IMR-90 (cell line): ENCODE measurements at regions not wholly inside any gene's neighbourhood (a gene's known extent, or its start where the extent isn't known, plus 50 kb on each side); places are given as distances from the start of the nearest gene placed in this dataset.

Experiments
- ATAC-seq: fragments of 200-7000 bp; cut with Tn5 transposase; 2 replicates; pipeline ENCODE4 v1.9.1; 2020; ENCODE audit warnings: low read depth, mild to moderate bottlenecking, moderate library complexity
- BruUV-seq: library from RNA; stranded (reverse); fragments of 400-500 nt; replicated peaks from 2 replicates; lab custom pipeline; 2021; lab: Mats Ljungman, UMichigan
- CTCF ChIA-PET: fragments of 300-600 bp; formaldehyde crosslinking; extraction: SDS; loops from one replicate; lab custom pipeline; 2021; ENCODE audit warnings: antibody characterized with exemption; lab: Yijun Ruan, JAX
- POLR2A ChIA-PET: fragments of 300-600 bp; sonication (Branson Sonifier 250); formaldehyde crosslinking; loops from one replicate; lab custom pipeline; 2022; ENCODE audit warnings: antibody characterized with exemption; ENCODE audit not compliant: unreplicated experiment; lab: Charles Lee
- DNase-seq: peaks from one replicate; pipeline ENCODE4 v3.0.0; 2013
- H2AFZ ChIP-seq: replicated peaks from 2 replicates; pipeline ENCODE3; 2013; ENCODE audit warnings: low read length, mild to moderate bottlenecking; ENCODE audit not compliant: poor library complexity
- H2AK5ac ChIP-seq: 2 replicates; pipeline ENCODE4 v1.6.1; 2013; ENCODE audit warnings: low read depth, low read length, inconsistent platforms
- H2AK9ac ChIP-seq: replicated peaks from 2 replicates; pipeline ENCODE3; 2013; ENCODE audit warnings: mild to moderate bottlenecking, low read depth, low read length, moderate library complexity; ENCODE audit not compliant: poor library complexity
- H2BK120ac ChIP-seq: 2 replicates; pipeline ENCODE4 v1.6.1; 2013; ENCODE audit warnings: low read depth, low read length, inconsistent platforms
- H2BK15ac ChIP-seq: 3 replicates; pipeline ENCODE4 v1.6.1; 2013; ENCODE audit warnings: low read depth, low read length, inconsistent platforms
- H2BK20ac ChIP-seq: 2 replicates; pipeline ENCODE4 v1.6.1; 2013; ENCODE audit warnings: low read depth, mild to moderate bottlenecking, inconsistent platforms, low read length, moderate library complexity
- H2BK5ac ChIP-seq: 2 replicates; pipeline ENCODE4 v1.6.1; 2013; ENCODE audit warnings: mild to moderate bottlenecking, low read depth, low read length, inconsistent platforms; ENCODE audit not compliant: poor library complexity, severe bottlenecking
- H3K14ac ChIP-seq: replicated peaks from 2 replicates; pipeline ENCODE4 v1.6.1; 2013; ENCODE audit warnings: low read depth, low read length, inconsistent platforms
- H3K18ac ChIP-seq: 2 replicates; pipeline ENCODE4 v1.6.1; 2013; ENCODE audit warnings: low read depth, low read length, control low read depth
- H3K23ac ChIP-seq: 2 replicates; pipeline ENCODE4 v1.6.1; 2013; ENCODE audit warnings: low read depth, low read length, inconsistent platforms
- H3K27ac ChIP-seq: 2 replicates; pipeline ENCODE4 v1.5.1; 2013; ENCODE audit warnings: mild to moderate bottlenecking, control low read depth, low read length; ENCODE audit not compliant: insufficient read depth
- H3K27me3 ChIP-seq: 2 replicates; pipeline ENCODE4 v1.6.1; 2013; ENCODE audit warnings: low read length; ENCODE audit not compliant: control insufficient read depth, insufficient read depth
- H3K36me3 ChIP-seq: 2 replicates; pipeline ENCODE4 v1.6.1; 2013; ENCODE audit warnings: low read length, mixed read lengths; ENCODE audit not compliant: control insufficient read depth, insufficient read depth
- H3K4ac ChIP-seq: 2 replicates; pipeline ENCODE4 v1.6.1; 2013; ENCODE audit warnings: low read depth, low read length, inconsistent platforms
- H3K4me1 ChIP-seq: 2 replicates; pipeline ENCODE4 v1.6.1; 2013; ENCODE audit warnings: low read length, mixed read lengths; ENCODE audit not compliant: control insufficient read depth, insufficient read depth
- H3K4me2 ChIP-seq: 2 replicates; pipeline ENCODE4 v1.6.1; 2013; ENCODE audit warnings: low read depth, mild to moderate bottlenecking, control low read depth, low read length, moderate library complexity
- H3K4me3 ChIP-seq: 2 replicates; pipeline ENCODE4 v1.5.1; 2013; ENCODE audit warnings: low read depth, mild to moderate bottlenecking, control low read depth, low read length, moderate library complexity; ENCODE audit not compliant: insufficient read depth
- H3K56ac ChIP-seq: 2 replicates; pipeline ENCODE4 v1.6.1; 2013; ENCODE audit warnings: low read length, inconsistent platforms; ENCODE audit not compliant: insufficient read depth; ENCODE audit errors: extremely low read depth
- H3K79me1 ChIP-seq, 2 experiments: 2 replicates each; pipeline ENCODE4 v1.6.1; 2013; ENCODE audit warnings: low read length in 2 of 2, inconsistent platforms in 1 of 2, low read depth in 1 of 2
- H3K9ac ChIP-seq: 2 replicates; pipeline ENCODE4 v1.6.1; 2013; ENCODE audit warnings: low read depth, low read length, control low read depth
- H3K9me1 ChIP-seq: 2 replicates; pipeline ENCODE4 v1.6.1; 2013; ENCODE audit warnings: low read length, inconsistent platforms; ENCODE audit not compliant: insufficient read depth
- H3K9me3 ChIP-seq: 2 replicates; pipeline ENCODE4 v1.6.1; 2013; ENCODE audit warnings: low read length; ENCODE audit not compliant: control insufficient read depth, insufficient read depth
- H4K20me1 ChIP-seq: 2 replicates; pipeline ENCODE4 v1.6.1; 2013; ENCODE audit warnings: low read length, inconsistent platforms; ENCODE audit not compliant: insufficient read depth
- H4K5ac ChIP-seq: 2 replicates; pipeline ENCODE4 v1.6.1; 2013; ENCODE audit warnings: mild to moderate bottlenecking, low read depth, low read length, control low read depth
- H4K8ac ChIP-seq, 2 experiments: 2 replicates each; pipeline ENCODE4 v1.6.1; 2013; ENCODE audit warnings: low read depth in 2 of 2, low read length in 2 of 2, control low read depth in 1 of 2, inconsistent platforms in 1 of 2
- H4K91ac ChIP-seq: 2 replicates; pipeline ENCODE4 v1.6.1; 2013; ENCODE audit warnings: low read depth, low read length, inconsistent platforms; ENCODE audit not compliant: insufficient read depth
- BHLHE40 ChIP-seq: fragments of 150-350 bp; IDR thresholded peaks from 2 replicates; pipeline ENCODE4 v1.6.1; 2016; ENCODE audit warnings: mild to moderate bottlenecking, low read depth, low read length
- CEBPB ChIP-seq: IDR thresholded peaks from 2 replicates; pipeline ENCODE4 v1.6.1; 2012; ENCODE audit warnings: low read depth, low read length, improper control_type of control experiment
- CHD1 ChIP-seq: IDR thresholded peaks from 2 replicates; pipeline ENCODE4 v1.6.1; 2012; ENCODE audit warnings: low read depth, low read length, improper control_type of control experiment
- FOS ChIP-seq: fragments of 150-350 bp; IDR thresholded peaks from 2 replicates; pipeline ENCODE4 v1.6.1; 2016; ENCODE audit warnings: low read depth, low read length
- MAFK ChIP-seq: IDR thresholded peaks from 2 replicates; pipeline ENCODE4 v1.6.1; 2012; ENCODE audit warnings: low read depth, low read length, improper control_type of control experiment
- MAZ ChIP-seq: IDR thresholded peaks from 2 replicates; pipeline ENCODE4 v1.6.1; 2012; ENCODE audit warnings: low read depth, mild to moderate bottlenecking, low read length, improper control_type of control experiment, moderate library complexity, borderline replicate concordance
- MXI1 ChIP-seq: IDR thresholded peaks from 2 replicates; pipeline ENCODE4 v1.6.1; 2012; ENCODE audit warnings: low read depth, mild to moderate bottlenecking, low read length, moderate library complexity, borderline replicate concordance
- NFE2L2 ChIP-seq: fragments of 150-350 bp; IDR thresholded peaks from 2 replicates; pipeline ENCODE4 v1.6.1; 2016; ENCODE audit warnings: low read depth, mild to moderate bottlenecking, low read length
- POLR2A ChIP-seq: IDR thresholded peaks from 2 replicates; pipeline ENCODE4 v1.6.1; 2012; ENCODE audit warnings: mild to moderate bottlenecking, low read depth, low read length
- RAD21 ChIP-seq: IDR thresholded peaks from 2 replicates; pipeline ENCODE4 v1.6.1; 2012; ENCODE audit warnings: low read length, improper control_type of control experiment
- RCOR1 ChIP-seq: IDR thresholded peaks from 2 replicates; pipeline ENCODE4 v1.6.1; 2012; ENCODE audit warnings: mild to moderate bottlenecking, low read length, improper control_type of control experiment; ENCODE audit not compliant: insufficient replicate concordance
- RFX5 ChIP-seq: IDR thresholded peaks from 2 replicates; pipeline ENCODE4 v1.8.0; 2012; ENCODE audit warnings: low read depth, mild to moderate bottlenecking, low read length, moderate library complexity
- SMC3 ChIP-seq: fragments of 150-350 bp; IDR thresholded peaks from 2 replicates; pipeline ENCODE4 v1.6.1; 2016; ENCODE audit warnings: low read depth, mild to moderate bottlenecking, antibody characterized with exemption, low read length, moderate library complexity
- WGBS, 2 experiments: methylation state at CpG; one replicate each; pipeline versions ENCODE4 v1.1.5 to v1.1.7; 2013; ENCODE audit warnings: missing lambda C conversion rate in 2 of 2; ENCODE audit not compliant: insufficient read length in 1 of 2; ENCODE audit errors: extremely low coverage in 2 of 2; 5-methylcytosine and 5-hydroxymethylcytosine counted together
- dilution Hi-C: fragments of 300-500 bp; cut with HindIII; formaldehyde crosslinking; loops from one replicate; pipeline ENCODE4 v1.14.3; 2018; ENCODE audit warnings: low sequenced_read_pairs; ENCODE audit not compliant: unreplicated experiment
- in situ Hi-C: fragments of 300-500 bp; cut with MboI; formaldehyde crosslinking; loops from 3 replicates; pipeline ENCODE4 v1.14.3; 2019; ENCODE audit warnings: low sequenced_read_pairs, inconsistent platforms, mixed read lengths
- intact Hi-C: fragments of 100-400 bp; cut with micrococcal nuclease; formaldehyde crosslinking; loops from 2 replicates; pipeline ENCODE4 v1.10.0; 2022
- TF ChIP-seq, protein P1 (sequence below): conservative IDR thresholded peaks from 2 replicates; pipeline ENCODE4 v1.5.1; 2012; ENCODE audit warnings: mild to moderate bottlenecking, low read depth, low read length, improper control_type of control experiment

DNA sequence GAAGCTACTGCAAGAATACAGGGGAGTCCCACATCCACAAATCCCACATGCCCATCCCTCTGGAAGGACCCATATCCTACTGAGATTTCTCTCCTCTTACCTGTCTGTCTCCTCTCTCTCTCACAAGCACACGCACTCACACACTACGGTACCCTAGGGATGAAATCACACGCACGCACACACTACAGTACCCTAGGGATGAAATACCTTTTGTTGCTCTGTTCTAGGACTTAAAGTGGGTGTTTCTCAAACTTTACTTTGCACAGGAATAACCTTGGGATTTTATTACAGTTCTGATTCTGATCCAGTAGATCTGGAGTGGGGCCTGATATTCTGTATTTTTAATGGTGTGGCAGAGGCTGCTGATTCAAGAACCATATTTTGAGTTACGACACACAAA lies 622.2 kb upstream of the ZNF385D start:
- Histone ChIP-seq H3K14ac (no peak overlapping the region), H3K4me2 (no peak overlapping the region), H3K4me3 (no peak overlapping the region), H2BK20ac (no peak overlapping the region), H4K91ac (no peak overlapping the region), H3K18ac (no peak overlapping the region), H4K20me1 (no peaks in the 10 kb centered on the region), H3K4me1 (no peaks in the 10 kb centered on the region), H3K27me3 (peaks cover 2% of the 10 kb centered on the region; the same call in 1 of the 2 replicates), H2AK5ac (no peak overlapping the region), H3K9ac (no peak overlapping the region), H2BK120ac (no peak overlapping the region), H3K9me3 (no peaks in the 10 kb centered on the region), H4K5ac (no peak overlapping the region), H2AFZ (no peak overlapping the region), H2BK15ac (no peak overlapping the region), H3K9me1 (no peaks in the 10 kb centered on the region), H2BK5ac (no peak overlapping the region), H3K56ac (no peak overlapping the region), H3K4ac (no peak overlapping the region), H3K79me1 (no peaks in the 10 kb centered on the region), H4K8ac (no peak overlapping the region), H3K27ac (no peak overlapping the region), H3K36me3 (no peaks in the 10 kb centered on the region), H2AK9ac (no peak overlapping the region), H3K23ac (no peak overlapping the region)
- WGBS, 2 experiments = no CpG with 5 or more reads among the region's 5 CpGs
- no TSS peak for BruUV-seq
- TF ChIP-seq RAD21 (no peak), RCOR1 (no peak), POLR2A (no peak), BHLHE40 (no peak), CEBPB (no peak), CHD1 (no peak), MAZ (no peak), NFE2L2 (no peak), MAFK (no peak), MXI1 (no peak), FOS (no peak), SMC3 (no peak), RFX5 (no peak)
- TF ChIP-seq, protein P1, sequence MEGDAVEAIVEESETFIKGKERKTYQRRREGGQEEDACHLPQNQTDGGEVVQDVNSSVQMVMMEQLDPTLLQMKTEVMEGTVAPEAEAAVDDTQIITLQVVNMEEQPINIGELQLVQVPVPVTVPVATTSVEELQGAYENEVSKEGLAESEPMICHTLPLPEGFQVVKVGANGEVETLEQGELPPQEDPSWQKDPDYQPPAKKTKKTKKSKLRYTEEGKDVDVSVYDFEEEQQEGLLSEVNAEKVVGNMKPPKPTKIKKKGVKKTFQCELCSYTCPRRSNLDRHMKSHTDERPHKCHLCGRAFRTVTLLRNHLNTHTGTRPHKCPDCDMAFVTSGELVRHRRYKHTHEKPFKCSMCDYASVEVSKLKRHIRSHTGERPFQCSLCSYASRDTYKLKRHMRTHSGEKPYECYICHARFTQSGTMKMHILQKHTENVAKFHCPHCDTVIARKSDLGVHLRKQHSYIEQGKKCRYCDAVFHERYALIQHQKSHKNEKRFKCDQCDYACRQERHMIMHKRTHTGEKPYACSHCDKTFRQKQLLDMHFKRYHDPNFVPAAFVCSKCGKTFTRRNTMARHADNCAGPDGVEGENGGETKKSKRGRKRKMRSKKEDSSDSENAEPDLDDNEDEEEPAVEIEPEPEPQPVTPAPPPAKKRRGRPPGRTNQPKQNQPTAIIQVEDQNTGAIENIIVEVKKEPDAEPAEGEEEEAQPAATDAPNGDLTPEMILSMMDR = no peak
- DNase-seq (no peak), ATAC-seq (no peak)
- ChIA-PET POLR2A (no interaction called here), CTCF (interaction anchor here (0.7 kb wide), 1 partner anchor 373 kb away, joined by 3 read pairs; no protein-coding TSS in a partner anchor)
- dilution Hi-C loops (no loop called here), in situ Hi-C loops (no loop called here), intact Hi-C loops (loop anchor here (10.0 kb wide), 1 partner anchor 1152 kb away; no protein-coding TSS in a partner anchor)
